ENCODE measurements at regions not wholly inside any gene's neighbourhood (a gene's known extent, or its start where the extent isn't known, plus 50 kb on each side); places are given as distances from the start of the nearest gene placed in this dataset.

DNA sequence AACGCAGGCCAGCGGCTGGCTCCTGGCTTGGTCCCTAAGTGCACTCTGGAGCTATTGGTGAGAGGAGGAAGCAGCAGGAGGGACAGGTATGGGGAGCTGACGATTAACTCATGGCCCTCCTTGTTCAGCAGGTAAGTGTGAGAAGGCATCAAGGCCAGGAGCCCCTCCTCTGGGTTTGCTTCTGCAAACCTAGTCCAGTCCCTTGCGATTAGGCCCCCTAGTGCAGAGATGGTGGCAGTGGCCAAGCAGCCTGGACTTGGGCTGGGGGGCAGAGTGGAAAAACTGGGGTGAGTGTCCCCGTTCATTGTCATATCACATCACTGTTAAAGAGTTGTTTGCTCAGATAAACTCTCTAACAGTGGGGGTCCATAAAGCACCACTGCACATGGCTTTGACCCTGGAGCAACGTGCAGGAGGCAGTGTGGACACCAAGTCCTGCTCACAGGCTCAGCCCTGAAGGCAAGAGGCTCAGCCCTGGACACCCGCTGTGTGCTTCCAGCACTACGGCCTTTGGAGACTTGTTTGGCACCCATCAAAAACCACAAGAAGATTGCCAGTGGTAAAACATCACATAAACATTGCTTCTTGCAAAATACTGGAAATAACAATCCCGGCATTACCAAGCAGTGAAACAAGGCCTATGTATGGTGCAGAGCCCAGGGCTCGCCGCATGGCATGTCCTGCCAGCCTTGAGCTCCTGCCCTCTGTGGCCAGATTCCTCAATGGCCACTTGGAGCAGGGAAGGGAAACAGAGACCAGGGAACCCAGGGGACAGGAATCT lies 184.3 kb upstream of the RTL1 start:
- H3K9ac ChIP-seq (ENCODE audit: insufficient read depth, low read depth, low read length), result no peak overlapping the region
- no peak overlapping the region for H3K27ac ChIP-seq (ENCODE audit: extremely low read length, insufficient read depth, low read length)
- TF ChIP-seq MAF1 (CRISPR knock-in tag; IDR thresholded peaks at IDR 0.05; ENCODE audit: borderline replicate concordance) (no peak), RFX3 (CRISPR knock-in tag; IDR thresholded peaks at IDR 0.05) (no peak), ZNF496 (CRISPR knock-in tag; IDR thresholded peaks at IDR 0.05; ENCODE audit: insufficient replicate concordance) (no peak), KDM5B (CRISPR knock-in tag; IDR thresholded peaks at IDR 0.05; ENCODE audit: borderline replicate concordance) (no peak), NFE2L2 (IDR thresholded peaks at IDR 0.05; ENCODE audit: low read length) (no peak), ZNF430 (CRISPR knock-in tag; IDR thresholded peaks at IDR 0.05) (no peak)
- no peak overlapping the region for H2AFZ ChIP-seq (ENCODE audit: low read length)
- no peak for DNase-seq (ENCODE audit: low spot score)
- no peak for FAIRE-seq
- BruUV-seq (replicated peaks), result no TSS peak
- no peak overlapping the region for H3K4me3 ChIP-seq (replicated peaks in 1 of 3; ENCODE audit: insufficient read depth in 1 of 3, low read depth in 2 of 3, low read length in 3 of 3)
- H3K9me3 ChIP-seq (ENCODE audit: low read length), result no peaks in the 10 kb centered on the region
- ChIA-PET CTCF (ENCODE audit: low intra/inter-chr PET ratio, low total read pairs) (no interaction called here), POLR2A (no interaction called here)
- peaks cover 2 to 28% of the 10 kb centered on the region in 2 experiments; a peak in 4 of 5 replicates for H3K27me3 ChIP-seq (ENCODE audit: control insufficient read depth in 1 of 2, insufficient read depth in 2 of 2, low read length in 2 of 2)
- no peak for ATAC-seq
- H3K36me3 ChIP-seq (replicated peaks in 1 of 2; ENCODE audit: control insufficient read depth in 1 of 2, insufficient read depth in 2 of 2, low read length in 2 of 2), result no peaks in the 10 kb centered on the region
- no peaks in the 10 kb centered on the region for H3K79me2 ChIP-seq (ENCODE audit: insufficient read depth, low read length)
- WGBS (ENCODE audit: low lambda C conversion rate), result 35% methylated on average over 9 of the region's 11 CpGs
- intact Hi-C loops (cut with micrococcal nuclease; ENCODE audit: unreplicated experiment), result no loop called here
- no peak overlapping the region for H3K4me2 ChIP-seq (ENCODE audit: low read depth, low read length)
- H3K4me1 ChIP-seq (ENCODE audit: insufficient read depth, low read length), result no peaks in the 10 kb centered on the region
- in situ Hi-C loops (cut with HindIII; ENCODE audit: extremely low pct_ligation_motif_present, low pct_unique_long_range_greater_than_20kb), result no loop called here
- no peaks in the 10 kb centered on the region for H4K20me1 ChIP-seq (ENCODE audit: insufficient read depth, low read length)

DNA sequence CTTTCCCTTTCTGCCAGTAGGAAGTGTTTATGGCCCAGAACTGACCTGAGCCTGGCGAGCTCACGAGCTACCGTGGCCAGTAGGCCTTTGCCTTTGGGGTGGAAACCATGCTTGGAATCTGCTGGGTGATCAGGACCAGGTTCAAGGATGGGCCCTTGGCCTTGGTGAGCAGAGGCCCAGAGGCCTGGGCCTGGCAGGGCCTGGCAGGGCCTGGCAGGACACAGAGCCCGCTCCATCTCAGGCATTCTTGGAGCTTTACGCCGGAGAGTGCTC lies 184.8 kb upstream of the RTL1 start:
- in situ Hi-C loops (cut with HindIII; ENCODE audit: extremely low pct_ligation_motif_present, low pct_unique_long_range_greater_than_20kb), result no loop called here
- H3K27ac ChIP-seq (ENCODE audit: extremely low read length, insufficient read depth, low read length), result no peak overlapping the region
- TF ChIP-seq MEIS1 (CRISPR knock-in tag; IDR thresholded peaks at IDR 0.05; ENCODE audit: borderline replicate concordance) (no peak), HMGA1 (CRISPR knock-in tag; conservative IDR thresholded peaks at IDR 0.05) (no peak), SMARCC2 (IDR thresholded peaks at IDR 0.05) (no peak), HNRNPLL (IDR thresholded peaks at IDR 0.05; ENCODE audit: low read depth, low read length, poor library complexity, severe bottlenecking) (no peak), HIVEP1 (CRISPR knock-in tag; IDR thresholded peaks at IDR 0.05) (no peak), HDAC6 (IDR thresholded peaks at IDR 0.05; ENCODE audit: low read depth, low read length) (no peak), ZNF354B (CRISPR knock-in tag; IDR thresholded peaks at IDR 0.05) (no peak), RELA (CRISPR knock-in tag; IDR thresholded peaks at IDR 0.05) (no peak), EHMT2 (IDR thresholded peaks at IDR 0.05; ENCODE audit: borderline replicate concordance, low read depth, low read length) (no peak), ERF (CRISPR knock-in tag; IDR thresholded peaks at IDR 0.05) (no peak), RFXAP (CRISPR knock-in tag; IDR thresholded peaks at IDR 0.05; ENCODE audit: borderline replicate concordance) (no peak)
- TF ChIP-seq, protein P1, sequence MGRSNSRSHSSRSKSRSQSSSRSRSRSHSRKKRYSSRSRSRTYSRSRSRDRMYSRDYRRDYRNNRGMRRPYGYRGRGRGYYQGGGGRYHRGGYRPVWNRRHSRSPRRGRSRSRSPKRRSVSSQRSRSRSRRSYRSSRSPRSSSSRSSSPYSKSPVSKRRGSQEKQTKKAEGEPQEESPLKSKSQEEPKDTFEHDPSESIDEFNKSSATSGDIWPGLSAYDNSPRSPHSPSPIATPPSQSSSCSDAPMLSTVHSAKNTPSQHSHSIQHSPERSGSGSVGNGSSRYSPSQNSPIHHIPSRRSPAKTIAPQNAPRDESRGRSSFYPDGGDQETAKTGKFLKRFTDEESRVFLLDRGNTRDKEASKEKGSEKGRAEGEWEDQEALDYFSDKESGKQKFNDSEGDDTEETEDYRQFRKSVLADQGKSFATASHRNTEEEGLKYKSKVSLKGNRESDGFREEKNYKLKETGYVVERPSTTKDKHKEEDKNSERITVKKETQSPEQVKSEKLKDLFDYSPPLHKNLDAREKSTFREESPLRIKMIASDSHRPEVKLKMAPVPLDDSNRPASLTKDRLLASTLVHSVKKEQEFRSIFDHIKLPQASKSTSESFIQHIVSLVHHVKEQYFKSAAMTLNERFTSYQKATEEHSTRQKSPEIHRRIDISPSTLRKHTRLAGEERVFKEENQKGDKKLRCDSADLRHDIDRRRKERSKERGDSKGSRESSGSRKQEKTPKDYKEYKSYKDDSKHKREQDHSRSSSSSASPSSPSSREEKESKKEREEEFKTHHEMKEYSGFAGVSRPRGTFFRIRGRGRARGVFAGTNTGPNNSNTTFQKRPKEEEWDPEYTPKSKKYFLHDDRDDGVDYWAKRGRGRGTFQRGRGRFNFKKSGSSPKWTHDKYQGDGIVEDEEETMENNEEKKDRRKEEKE (IDR thresholded peaks at IDR 0.05), result no peak

More for the DNA sequence above, 184.8 kb upstream of the RTL1 start:
- H3K9ac ChIP-seq (ENCODE audit: insufficient read depth, low read depth, low read length), result no peak overlapping the region
- H3K9me3 ChIP-seq (ENCODE audit: low read length), result no peaks in the 10 kb centered on the region
- ChIA-PET CTCF (ENCODE audit: low intra/inter-chr PET ratio, low total read pairs) (no interaction called here), POLR2A (no interaction called here)
- intact Hi-C loops (cut with micrococcal nuclease; ENCODE audit: unreplicated experiment), result no loop called here
- WGBS (ENCODE audit: low lambda C conversion rate), result 56% methylated on average over 4 of the region's 6 CpGs
- no peaks in the 10 kb centered on the region for H3K4me1 ChIP-seq (ENCODE audit: insufficient read depth, low read length)
- H3K4me2 ChIP-seq (ENCODE audit: low read depth, low read length), result no peak overlapping the region
- H3K79me2 ChIP-seq (ENCODE audit: insufficient read depth, low read length), result no peaks in the 10 kb centered on the region
- H3K27me3 ChIP-seq (ENCODE audit: control insufficient read depth in 1 of 2, insufficient read depth in 2 of 2, low read length in 2 of 2), result peaks cover 2 to 28% of the 10 kb centered on the region in 2 experiments; a peak in 4 of 5 replicates
- H3K4me3 ChIP-seq (replicated peaks in 1 of 3; ENCODE audit: insufficient read depth in 1 of 3, low read depth in 2 of 3, low read length in 3 of 3), result no peak overlapping the region
- DNase-seq (ENCODE audit: low spot score) (no peak), FAIRE-seq (no peak), ATAC-seq (no peak)
- no TSS peak for BruUV-seq (replicated peaks)
- no peaks in the 10 kb centered on the region for H4K20me1 ChIP-seq (ENCODE audit: insufficient read depth, low read length)
- H2AFZ ChIP-seq (ENCODE audit: low read length), result no peak overlapping the region
- no peaks in the 10 kb centered on the region for H3K36me3 ChIP-seq (replicated peaks in 1 of 2; ENCODE audit: control insufficient read depth in 1 of 2, insufficient read depth in 2 of 2, low read length in 2 of 2)
